Stomach (tissue), 8 donors: ENCODE measurements at regions not wholly inside any gene's neighbourhood (a gene's known extent, or its start where the extent isn't known, plus 50 kb on each side); places are given as distances from the start of the nearest gene placed in this dataset.

ENCODE experiments used
- DNase-seq, 2 donors: peaks; one replicate each; pipeline versions ENCODE4 v3.0.0 to v3.0.0-alpha.2; 2013 to 2019
- H3K27ac ChIP-seq, 5 donors: fragments of 200-600 bp in 4 of 5; sonication (generic) in 4 of 5; one replicate each; pipeline ENCODE4 v1.5.1; 2013 to 2019; ENCODE audit warnings: mild to moderate bottlenecking in 1 of 5, moderate library complexity in 1 of 5
- H3K27me3 ChIP-seq, 3 donors: fragments of 200-600 bp; sonication (generic); one replicate each; pipeline ENCODE4 v1.5.1; 2017 to 2019; ENCODE audit warnings: mixed run types in 1 of 3
- H3K36me3 ChIP-seq, 4 donors: fragments of 200-600 bp; sonication (generic); 1 replicate in 3 of 4; 2 replicates in 1 of 4; pipeline ENCODE4 v1.5.1; 2016 to 2019
- H3K4me1 ChIP-seq, 4 donors: fragments of 200-600 bp; sonication (generic); one replicate each; pipeline ENCODE4 v1.5.1; 2016 to 2019
- H3K4me3 ChIP-seq, 4 donors: fragments of 200-600 bp; sonication (generic) in 3 of 4; one replicate each; pipeline ENCODE4 v1.5.1; 2016 to 2019; ENCODE audit warnings: mild to moderate bottlenecking in 1 of 4
- H3K9me3 ChIP-seq, 4 donors: fragments of 200-600 bp; sonication (generic); one replicate each; pipeline ENCODE4 v1.5.1; 2016 to 2019
- CTCF ChIP-seq, 7 experiments: fragments of 450-650 bp in 4 of 7; fragments of 200-600 bp in 3 of 7; sonication (generic) in 3 of 7; IDR thresholded peaks; one replicate each; pipeline ENCODE4 v1.5.1; 2016 to 2019; ENCODE audit warnings: antibody characterized with exemption in 7 of 7, control low read depth in 2 of 7, mild to moderate bottlenecking in 1 of 7
- EP300 ChIP-seq: sonication (generic); formaldehyde crosslinking; IDR thresholded peaks from one replicate; pipeline ENCODE4 v1.6.1; 2017; ENCODE audit warnings: antibody characterized with exemption
- POLR2A ChIP-seq, 4 donors: fragments of 450-650 bp; IDR thresholded peaks; one replicate each; pipeline ENCODE4 v1.6.1; 2016; ENCODE audit warnings: antibody characterized with exemption in 4 of 4, control low read depth in 2 of 4, mild to moderate bottlenecking in 1 of 4, moderate library complexity in 1 of 4
- POLR2AphosphoS5 ChIP-seq, 3 donors: sonication (generic); formaldehyde crosslinking; IDR thresholded peaks; one replicate each; pipeline ENCODE4 v1.6.1; 2016; ENCODE audit warnings: antibody characterized with exemption in 3 of 3
- WGBS, 5 donors: extraction: QIAGEN DNeasy Blood & Tissue Kit in 3 of 5; methylation state at CpG; one replicate each; pipeline versions ENCODE4 v1.1.5 to v1.1.7; 2013 to 2018; 5-methylcytosine and 5-hydroxymethylcytosine counted together
- intact Hi-C: fragments of 100-400 bp; cut with DNase I; formaldehyde crosslinking; loops from one replicate; pipeline ENCODE4 v1.15.1; 2023; ENCODE audit warnings: low total_unique reads
- donor health status: healthy with polysubstance abuse.
- donor health status: Bipolar disorder and iron deficiency.
- donor health status: healthy.

GRCh38 chr11:60633645-60634044 lies 65.8 kb upstream of the MS4A8 start:
- no peaks in the 10 kb centered on the region for H3K4me1 ChIP-seq
- intact Hi-C loops, result no loop called here
- no peak for DNase-seq

GRCh38 chr11:60634126-60634525 lies 65.3 kb upstream of the MS4A8 start:
- H3K4me3 ChIP-seq, result no peak overlapping the region
- H3K9me3 ChIP-seq, result no peaks in the 10 kb centered on the region
- no peaks in the 10 kb centered on the region for H3K27me3 ChIP-seq
- no peaks in the 10 kb centered on the region for H3K36me3 ChIP-seq
- TF ChIP-seq CTCF (IDR thresholded peaks at IDR 0.05), result peak in 1 of 7 experiments; percentile 6
- no peak for TF ChIP-seq POLR2AphosphoS5 (IDR thresholded peaks at IDR 0.05)
- DNase-seq, result no peak
- WGBS, 5 donors, result 46 to 75% (median 59%) methylated on average over 2 of the region's 2 CpGs
- no peak overlapping the region for H3K27ac ChIP-seq
- no peaks in the 10 kb centered on the region for H3K4me1 ChIP-seq
- intact Hi-C loops, result no loop called here

More at GRCh38 chr11:60633645-60634044, 65.8 kb upstream of the MS4A8 start:
- H3K27me3 ChIP-seq, result no peaks in the 10 kb centered on the region
- 56 to 89% (median 85%) methylated on average over 1 of the region's 1 CpG for WGBS, 5 donors
- H3K4me3 ChIP-seq, result no peak overlapping the region
- no peaks in the 10 kb centered on the region for H3K9me3 ChIP-seq
- no peaks in the 10 kb centered on the region for H3K36me3 ChIP-seq
- TF ChIP-seq CTCF (IDR thresholded peaks at IDR 0.05) (no peak), POLR2AphosphoS5 (IDR thresholded peaks at IDR 0.05) (no peak), EP300 (no peak), POLR2A (IDR thresholded peaks at IDR 0.05) (no peak)
- no peak overlapping the region for H3K27ac ChIP-seq

GRCh38 chr11:60641940-60642339 lies 57.5 kb upstream of the MS4A8 start:
- Histone ChIP-seq H3K4me1 (no peaks in the 10 kb centered on the region), H3K4me3 (no peak overlapping the region), H3K9me3 (peaks cover 0 to 17% (median 8%) of the 10 kb centered on the region in 4 donors), H3K27me3 (peaks cover 0 to 1% (median 0%) of the 10 kb centered on the region in 3 donors), H3K36me3 (no peaks in the 10 kb centered on the region), H3K27ac (no peak overlapping the region)
- TF ChIP-seq EP300, result no peak
- TF ChIP-seq CTCF (IDR thresholded peaks at IDR 0.05), result no peak
- TF ChIP-seq POLR2AphosphoS5 (IDR thresholded peaks at IDR 0.05), result no peak
- no peak for TF ChIP-seq POLR2A (IDR thresholded peaks at IDR 0.05)
- WGBS, 5 donors, result 92 to 98% (median 94%) methylated on average over 3 of the region's 3 CpGs
- no peak for DNase-seq
- intact Hi-C loops, result no loop called here

- no peak overlapping the region for H3K27ac ChIP-seq
- no peak for DNase-seq
- H3K36me3 ChIP-seq, result no peaks in the 10 kb centered on the region
- no peak overlapping the region for H3K4me3 ChIP-seq
- 69 to 92% (median 72%) methylated on average over 26 to 28 of the region's 28 CpGs for WGBS, 5 donors
- peaks cover 0 to 26% (median 14%) of the 10 kb centered on the region in 4 donors for H3K9me3 ChIP-seq
- TF ChIP-seq POLR2AphosphoS5 (IDR thresholded peaks at IDR 0.05), result no peak
- no peak for TF ChIP-seq POLR2A (IDR thresholded peaks at IDR 0.05)
- TF ChIP-seq CTCF (IDR thresholded peaks at IDR 0.05), result no peak
- no peak for TF ChIP-seq EP300
- intact Hi-C loops, result no loop called here
- peaks cover 0 to 6% (median 0%) of the 10 kb centered on the region in 3 donors for H3K27me3 ChIP-seq
- no peaks in the 10 kb centered on the region for H3K4me1 ChIP-seq
These were observed 52.3 kb upstream of the MS4A8 start for GRCh38 chr11:60647087-60647486.
